BE2C (cell line): ENCODE measurements at regions not wholly inside any gene's neighbourhood (a gene's known extent, or its start where the extent isn't known, plus 50 kb on each side); places are given as distances from the start of the nearest gene placed in this dataset.

Source experiments
- DNase-seq: peaks from one replicate; pipeline ENCODE4 v3.0.0-alpha.2; 2020
- H3K27me3 ChIP-seq: fragments of 250-450 bp; sonication (Bioruptor Pico); 2 replicates; pipeline ENCODE4 v1.5.1; 2020; ENCODE audit warnings: mild to moderate bottlenecking
- H3K36me3 ChIP-seq: fragments of 250-450 bp; sonication (Bioruptor Pico); 2 replicates; pipeline ENCODE4 v1.5.1; 2020; ENCODE audit warnings: mild to moderate bottlenecking
- H3K4me1 ChIP-seq: fragments of 250-450 bp; sonication (Bioruptor Pico); 2 replicates; pipeline ENCODE4 v1.5.1; 2020
- H3K4me3 ChIP-seq: 2 replicates; pipeline ENCODE4 v1.5.1; 2011; ENCODE audit warnings: low read depth, low read length
- H3K9me3 ChIP-seq: fragments of 250-450 bp; sonication (Bioruptor Pico); 2 replicates; pipeline ENCODE4 v1.5.1; 2020
- CTCF ChIP-seq: IDR thresholded peaks from 2 replicates; pipeline ENCODE4 v1.5.1; 2012; ENCODE audit warnings: mild to moderate bottlenecking, low read depth, low read length

GRCh38 chr3:182435860-182436259, 357.4 kb upstream of the ATP11B start:
- no peak for TF ChIP-seq CTCF
- no peak for DNase-seq
- no peaks in the 10 kb centered on the region; the same call in 1 of the 2 replicates for H3K27me3 ChIP-seq

GRCh38 chr3:182436547-182436946, 356.8 kb upstream of the ATP11B start:
- no peaks in the 10 kb centered on the region for H3K36me3 ChIP-seq
- H3K9me3 ChIP-seq = no peaks in the 10 kb centered on the region
- no peak for TF ChIP-seq CTCF
- no peak overlapping the region for H3K4me3 ChIP-seq
- H3K4me1 ChIP-seq = no peaks in the 10 kb centered on the region
- H3K27me3 ChIP-seq = no peaks in the 10 kb centered on the region; the same call in 1 of the 2 replicates
- no peak for DNase-seq

More at GRCh38 chr3:182435860-182436259, 357.4 kb upstream of the ATP11B start:
- no peaks in the 10 kb centered on the region for H3K4me1 ChIP-seq
- H3K9me3 ChIP-seq = no peaks in the 10 kb centered on the region
- no peaks in the 10 kb centered on the region for H3K36me3 ChIP-seq
- no peak overlapping the region for H3K4me3 ChIP-seq

DNA sequence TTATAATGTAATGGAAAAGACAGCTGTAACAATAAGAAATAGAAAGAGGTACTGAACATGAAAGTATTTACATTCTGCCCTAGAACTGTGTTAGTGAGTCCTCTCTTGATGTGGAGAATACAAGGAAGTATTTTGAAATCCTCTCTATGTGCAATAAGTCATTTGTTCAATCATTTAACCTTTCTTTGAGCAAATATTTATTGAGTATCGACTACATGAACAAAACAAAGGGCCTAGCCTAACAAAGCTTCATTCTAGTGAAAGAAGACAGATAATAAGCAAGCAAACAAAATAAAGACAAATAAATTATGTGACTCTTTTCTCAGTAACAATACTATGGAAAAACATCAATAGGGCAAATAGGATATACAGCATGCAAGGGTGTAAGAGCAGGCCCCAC, 354.9 kb upstream of the ATP11B start:
- Histone ChIP-seq H3K27me3 (no peaks in the 10 kb centered on the region; the same call in 1 of the 2 replicates), H3K4me3 (no peak overlapping the region), H3K4me1 (no peaks in the 10 kb centered on the region), H3K36me3 (no peaks in the 10 kb centered on the region), H3K9me3 (no peaks in the 10 kb centered on the region)
- TF ChIP-seq CTCF = no peak
- no peak for DNase-seq

DNA sequence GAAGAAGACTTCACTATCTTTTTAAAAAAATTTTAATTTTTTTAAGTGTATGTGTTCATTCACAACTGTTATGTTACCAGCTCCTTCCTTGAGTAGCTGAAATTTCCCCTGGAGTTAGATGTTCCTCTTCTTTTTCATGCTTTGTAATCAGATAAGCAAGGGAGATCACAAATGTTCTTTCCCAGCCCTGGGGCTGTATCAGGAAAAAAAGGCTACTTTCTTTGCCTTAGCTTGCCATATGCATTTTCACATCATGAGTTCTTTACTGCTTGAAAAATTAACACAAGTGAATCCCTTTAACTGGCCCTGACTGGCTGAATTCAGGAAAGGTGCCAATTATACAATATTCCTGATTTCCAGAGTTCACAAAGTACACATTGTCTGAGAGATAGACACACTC, 353.2 kb upstream of the ATP11B start:
- Histone ChIP-seq H3K9me3 (no peaks in the 10 kb centered on the region), H3K27me3 (no peaks in the 10 kb centered on the region; the same call in 1 of the 2 replicates), H3K4me3 (no peak overlapping the region), H3K4me1 (no peaks in the 10 kb centered on the region), H3K36me3 (no peaks in the 10 kb centered on the region)
- DNase-seq = no peak
- no peak for TF ChIP-seq CTCF

DNA sequence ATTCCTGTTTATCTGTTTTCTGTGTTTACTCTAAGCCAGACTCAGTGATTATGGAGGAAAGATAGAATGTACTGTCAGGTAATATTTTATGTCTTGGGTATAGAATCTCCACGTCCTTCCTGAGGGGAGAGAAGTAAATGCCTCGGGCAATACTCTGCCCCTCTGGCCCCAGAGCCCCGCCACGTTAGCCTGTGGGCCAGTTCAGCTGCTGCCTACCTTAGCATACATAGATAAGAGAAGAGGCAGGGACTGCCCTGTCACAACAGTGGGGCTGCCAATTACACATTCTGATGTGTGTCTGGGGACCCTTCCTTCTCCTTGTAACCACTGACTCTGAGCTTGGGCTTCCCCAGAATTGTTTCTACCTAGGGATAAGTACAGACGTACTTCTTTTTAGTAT, 347.7 kb upstream of the ATP11B start:
- Histone ChIP-seq H3K36me3 (no peaks in the 10 kb centered on the region), H3K9me3 (no peaks in the 10 kb centered on the region), H3K4me3 (no peak overlapping the region), H3K4me1 (no peaks in the 10 kb centered on the region), H3K27me3 (no peaks in the 10 kb centered on the region; the same call in 1 of the 2 replicates)
- DNase-seq = no peak
- TF ChIP-seq CTCF = no peak

DNA sequence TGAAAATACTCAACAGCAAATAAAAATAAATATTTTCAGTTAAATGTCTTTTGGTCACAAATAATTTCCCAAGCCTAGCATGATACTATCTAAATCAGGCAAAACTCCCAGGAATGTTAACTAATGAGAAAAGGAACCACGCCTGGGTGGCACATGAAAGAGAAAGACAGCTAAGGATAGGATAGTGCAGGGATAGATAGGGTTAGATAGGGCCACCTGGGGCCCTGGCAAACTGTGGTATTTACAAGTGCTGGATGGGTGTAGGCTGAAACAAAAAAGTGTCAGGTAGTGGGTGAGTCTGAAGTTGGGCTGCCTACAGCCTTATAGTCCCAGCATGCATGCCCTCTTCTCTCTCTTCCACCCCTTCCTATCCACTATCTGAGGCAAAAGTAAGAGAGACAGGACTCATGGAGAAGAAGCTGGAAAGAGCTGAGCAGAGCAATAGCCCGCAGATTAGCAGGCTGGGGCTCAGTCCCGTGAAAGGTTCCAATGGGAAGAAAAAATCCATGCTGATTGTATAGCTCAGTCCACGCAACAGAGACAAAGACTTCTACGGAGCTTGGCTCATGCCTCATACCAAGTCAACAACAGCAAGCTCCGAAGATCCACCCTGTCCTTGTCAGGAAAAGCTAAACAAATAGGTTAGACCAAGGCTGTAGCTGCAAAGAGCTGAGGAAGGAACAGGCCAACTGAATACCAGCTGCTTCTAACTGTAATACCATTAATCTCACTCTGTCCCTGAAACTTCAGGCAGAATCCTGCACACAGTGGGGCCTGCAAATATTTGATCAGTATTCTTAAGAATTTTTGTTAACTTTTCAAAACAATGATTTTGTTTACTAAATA, 342.1 kb upstream of the ATP11B start:
- no peak for TF ChIP-seq CTCF
- H3K27me3 ChIP-seq = no peaks in the 10 kb centered on the region; the same call in 1 of the 2 replicates
- H3K4me1 ChIP-seq = no peaks in the 10 kb centered on the region
- no peaks in the 10 kb centered on the region for H3K9me3 ChIP-seq
- no peak for DNase-seq
- no peak overlapping the region for H3K4me3 ChIP-seq
- H3K36me3 ChIP-seq = no peaks in the 10 kb centered on the region
